ENCODE measurements at regions not wholly inside any gene's neighbourhood (a gene's known extent, or its start where the extent isn't known, plus 50 kb on each side); places are given as distances from the start of the nearest gene placed in this dataset.

DNA sequence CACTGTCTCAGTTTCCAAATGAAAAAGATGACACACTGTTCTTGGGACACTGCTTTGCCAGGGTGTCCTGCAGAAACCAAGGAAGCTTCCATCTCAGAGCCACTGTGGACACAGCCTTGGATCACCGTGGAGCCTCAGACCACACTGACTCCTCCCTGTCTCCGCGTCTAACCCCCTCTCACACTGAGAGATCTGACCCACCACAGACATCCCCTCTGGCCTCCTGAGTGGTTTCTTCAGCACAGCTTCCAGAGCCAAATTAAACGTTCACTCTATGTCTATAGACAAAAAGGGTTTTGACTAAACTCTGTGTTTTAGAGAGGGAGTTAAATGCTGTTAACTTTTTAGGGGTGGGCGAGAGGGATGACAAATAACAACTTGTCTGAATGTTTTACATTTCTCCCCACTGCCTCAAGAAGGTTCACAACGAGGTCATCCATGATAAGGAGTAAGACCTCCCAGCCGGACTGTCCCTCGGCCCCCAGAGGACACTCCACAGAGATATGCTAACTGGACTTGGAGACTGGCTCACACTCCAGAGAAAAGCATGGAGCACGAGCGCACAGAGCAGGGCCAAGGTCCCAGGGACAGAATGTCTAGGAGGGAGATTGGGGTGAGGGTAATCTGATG is 113.4 kb upstream of the PKDCC start:
- no peak for DNase-seq (ENCODE audit: low read depth)

DNA sequence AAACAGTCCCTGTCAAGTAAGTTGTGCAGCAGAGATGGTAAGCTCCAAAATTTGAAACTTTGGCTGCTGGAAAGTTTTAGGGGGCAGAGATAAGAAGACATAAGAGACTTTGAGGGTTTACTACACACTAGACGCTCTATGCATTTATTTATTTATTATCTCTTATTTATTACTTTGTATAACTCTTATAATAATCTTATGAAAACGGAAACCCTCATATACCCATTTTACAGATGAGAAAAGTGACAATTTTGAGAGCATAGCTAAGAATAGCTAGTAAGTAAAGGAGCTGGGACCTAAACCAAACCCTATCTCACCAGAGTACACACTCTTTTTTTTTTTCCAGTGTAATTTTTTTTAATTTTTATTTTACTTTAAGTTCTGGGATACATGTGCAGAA is 112.8 kb upstream of the PKDCC start:
- DNase-seq (ENCODE audit: low read depth) = no peak

GRCh38 chr2:41935825-41936224 is 112.0 kb upstream of the PKDCC start:
- no peak for DNase-seq (ENCODE audit: low read depth)

- no peak for DNase-seq (ENCODE audit: low read depth)
Measured at GRCh38 chr2:41936771-41937463, 110.9 kb upstream of the PKDCC start.

- no peak for DNase-seq (ENCODE audit: low read depth)
Measured at GRCh38 chr2:41937464-41937906, 110.3 kb upstream of the PKDCC start.

DNA sequence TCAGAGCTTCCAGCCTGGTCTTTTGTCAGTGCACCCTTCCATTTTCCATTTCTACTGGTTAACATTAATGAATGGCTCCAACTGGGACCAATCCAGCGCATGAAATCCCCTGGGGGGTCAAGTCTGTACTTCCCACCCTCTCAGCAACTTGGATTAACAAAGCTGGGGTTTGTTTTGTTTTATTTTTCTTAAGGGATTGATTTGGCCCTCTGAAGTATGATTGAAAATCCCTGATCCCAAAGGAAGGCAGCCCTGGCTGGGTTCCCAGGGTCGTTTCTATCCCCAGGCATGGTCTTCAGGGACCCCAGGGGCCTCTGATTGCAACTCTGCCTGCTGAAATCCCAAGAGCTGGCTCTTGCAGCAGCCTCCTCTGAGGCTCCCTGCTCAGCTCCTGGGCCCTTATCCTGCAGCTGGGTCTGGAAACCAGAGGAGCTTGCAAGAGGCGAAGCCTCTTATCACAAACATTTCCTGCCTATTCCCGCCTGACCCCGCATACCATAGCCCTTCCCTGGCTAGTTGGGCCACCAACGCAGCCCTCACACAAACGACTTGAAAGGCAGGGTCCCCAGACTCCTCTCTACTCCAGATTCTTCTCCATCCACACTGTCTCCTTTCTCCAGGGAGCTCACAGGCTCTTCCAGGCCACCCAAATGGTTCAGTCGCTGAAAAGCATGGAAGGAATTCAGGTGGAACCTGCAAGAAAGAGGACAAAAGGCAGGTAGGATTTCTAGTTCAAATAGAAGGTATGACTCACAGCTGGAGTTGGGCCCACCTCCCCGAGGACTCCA is 109.7 kb upstream of the PKDCC start:
- DNase-seq (ENCODE audit: low read depth) = no peak

GRCh38 chr2:41940060-41940744 is 107.6 kb upstream of the PKDCC start:
- DNase-seq (ENCODE audit: low read depth) = no peak

DNA sequence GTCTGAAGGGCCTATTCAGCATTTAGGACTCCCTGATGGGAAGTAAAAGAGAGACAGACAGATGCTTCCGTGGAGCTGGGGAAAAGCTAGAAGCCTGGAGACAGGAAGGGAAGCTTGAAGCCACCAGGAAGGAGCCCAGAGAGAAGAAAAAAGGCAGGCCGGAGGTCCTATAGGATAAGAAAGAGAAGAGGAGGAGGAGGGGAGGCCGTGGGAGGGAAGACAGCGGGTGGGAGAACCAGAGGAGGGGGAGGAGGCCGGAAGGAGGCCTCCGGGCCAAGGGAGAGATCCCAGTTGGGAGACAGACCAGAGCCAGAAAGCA is 107.1 kb upstream of the PKDCC start:
- DNase-seq (ENCODE audit: low read depth) = no peak

DNA sequence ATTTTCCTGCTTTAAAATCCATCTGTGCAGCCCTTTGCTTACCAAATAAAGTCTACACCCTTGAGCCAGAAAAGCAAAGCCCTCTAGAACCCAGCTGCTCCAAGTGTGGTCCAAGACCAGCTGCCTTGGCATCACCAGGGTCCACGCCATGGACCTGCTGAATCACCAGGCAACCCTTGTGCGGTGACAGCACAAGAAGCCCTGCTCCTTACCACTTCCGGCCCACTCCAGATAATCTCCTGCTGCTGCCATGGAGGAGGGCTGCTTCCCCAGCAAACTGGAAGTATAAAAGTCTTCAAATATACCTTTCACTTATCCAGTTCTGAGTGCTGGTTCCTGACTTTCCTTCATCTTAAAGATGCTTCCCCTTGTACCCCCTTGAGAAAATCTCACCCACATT is 106.0 kb upstream of the PKDCC start:
- no peak for DNase-seq (ENCODE audit: low read depth)

GRCh38 chr2:41942278-41942677 is 105.5 kb upstream of the PKDCC start:
- DNase-seq (ENCODE audit: low read depth) = no peak

- DNase-seq (ENCODE audit: low read depth) = no peak
Measured at GRCh38 chr2:41943159-41943558, 104.7 kb upstream of the PKDCC start.

DNA sequence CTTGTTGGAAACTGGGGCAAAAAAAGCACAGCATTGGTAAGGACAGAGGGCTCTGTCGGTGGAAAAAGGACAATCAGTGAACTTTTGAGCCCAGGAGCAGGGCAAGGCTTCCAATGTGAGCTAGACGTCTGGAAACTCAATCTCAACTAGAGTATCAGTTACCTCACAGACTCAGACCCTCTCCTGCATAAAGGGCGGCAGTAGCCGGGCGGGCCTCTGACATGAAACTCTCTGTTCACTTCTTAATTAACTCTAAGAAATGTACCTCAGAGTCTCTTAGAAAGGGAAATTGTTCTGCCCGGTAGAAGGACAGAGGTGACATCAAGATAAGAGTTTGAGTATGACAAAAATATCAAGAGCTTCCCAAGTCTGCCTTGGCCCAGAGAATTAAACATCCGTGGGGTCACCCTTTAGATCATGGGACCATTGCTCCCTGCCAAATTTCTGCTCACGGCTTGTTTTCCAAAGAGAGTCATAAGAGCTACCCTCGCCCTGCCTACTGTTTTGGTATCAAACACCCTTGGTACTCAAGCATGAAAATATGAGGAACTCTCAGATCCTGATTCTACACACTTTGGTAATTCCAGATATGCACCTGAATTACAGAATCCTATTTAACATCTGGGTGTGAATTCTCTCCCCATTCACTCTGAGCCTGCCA is 103.5 kb upstream of the PKDCC start:
- DNase-seq (ENCODE audit: low read depth) = no peak

DNA sequence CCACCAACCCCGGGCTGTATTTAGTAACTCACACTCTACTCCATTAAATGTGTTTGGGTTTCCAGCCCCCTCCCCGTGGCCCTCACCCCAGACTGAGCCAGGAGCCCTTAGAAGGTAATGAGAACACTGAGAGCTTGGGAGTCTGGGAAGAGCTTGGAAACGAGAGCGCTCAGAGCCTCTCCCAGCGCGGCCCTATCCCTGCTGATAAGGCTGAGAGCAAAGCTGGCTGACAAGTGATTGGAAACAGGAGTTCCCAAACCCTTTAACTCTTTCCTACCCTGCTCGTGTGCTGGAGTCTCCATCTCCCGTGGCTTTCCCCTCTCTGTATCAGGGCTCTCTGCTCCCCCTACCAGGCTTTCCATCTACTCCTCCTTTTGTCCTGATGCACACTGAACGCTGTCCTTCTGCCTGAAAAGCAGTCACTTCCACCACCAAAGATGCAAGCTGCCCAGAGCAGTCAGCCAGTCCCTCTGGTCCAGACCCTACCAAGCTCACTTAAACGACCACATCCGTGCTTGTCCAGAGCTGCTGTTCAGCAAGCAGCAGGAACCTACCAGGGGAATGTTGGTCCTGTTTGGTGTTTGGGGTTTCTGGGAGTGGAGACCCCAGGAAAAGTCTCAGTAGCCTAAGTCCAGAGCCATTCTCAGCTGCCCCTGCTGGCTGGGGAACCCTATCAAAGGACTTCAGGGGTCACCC is 100.0 kb upstream of the PKDCC start:
- no peak for DNase-seq (ENCODE audit: low read depth)

DNA sequence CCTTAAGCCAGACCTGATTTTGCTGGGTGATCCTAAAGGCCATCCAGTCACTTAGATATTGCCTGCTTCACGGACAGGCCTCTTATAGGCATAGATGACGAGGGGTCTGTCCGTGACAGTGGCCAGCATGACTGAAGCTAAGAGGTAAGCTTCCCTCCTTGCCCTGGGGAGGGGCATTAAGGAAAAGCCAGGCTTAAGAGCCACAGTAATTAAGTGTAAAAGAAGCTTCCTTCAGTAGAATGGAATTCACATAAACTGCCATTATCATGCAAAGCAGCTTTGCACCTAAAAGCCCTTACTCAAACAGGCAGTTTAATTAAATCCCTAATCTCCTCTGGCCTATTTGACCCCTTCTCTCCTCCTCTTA is 99.4 kb upstream of the PKDCC start:
- DNase-seq (ENCODE audit: low read depth) = no peak

- DNase-seq (ENCODE audit: low read depth) = no peak
Measured at GRCh38 chr2:41949091-41949882, 98.5 kb upstream of the PKDCC start.

DNA sequence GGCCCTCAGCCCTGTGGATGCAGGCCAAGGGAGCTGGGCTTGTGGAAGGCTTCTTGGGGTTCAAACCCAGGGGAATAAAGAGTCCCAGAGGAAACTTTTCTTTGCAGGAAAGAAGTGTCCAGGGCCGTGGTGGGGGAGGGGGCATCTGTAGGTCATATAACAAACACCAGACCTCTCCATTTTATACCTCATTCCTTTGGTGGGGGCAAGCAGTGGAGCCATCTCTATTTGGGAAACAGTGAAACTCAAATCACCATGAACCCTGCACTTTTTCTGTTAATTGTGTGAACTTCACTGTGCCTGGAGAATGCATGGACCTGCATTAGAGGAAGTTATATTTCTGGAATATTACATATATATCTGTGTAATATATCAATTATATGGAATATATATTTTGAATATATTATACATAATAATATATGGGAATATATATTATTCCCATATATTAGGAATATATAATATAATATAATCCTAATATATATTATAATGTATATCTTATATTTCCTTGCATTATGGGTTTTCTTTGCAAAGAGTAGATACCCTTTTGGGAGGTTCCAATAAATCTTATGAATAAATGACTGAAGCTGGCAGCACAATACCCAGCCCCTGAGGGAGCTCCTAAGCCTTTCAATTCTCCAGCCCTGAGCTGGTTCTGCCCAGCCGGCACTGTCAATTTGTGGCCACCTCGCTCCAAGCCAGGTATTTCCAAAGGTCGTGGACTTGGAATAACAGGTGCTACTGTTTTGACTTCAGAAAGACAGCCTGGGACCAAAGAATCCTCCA is 97.7 kb upstream of the PKDCC start:
- no peak for DNase-seq (ENCODE audit: low read depth)

DNA sequence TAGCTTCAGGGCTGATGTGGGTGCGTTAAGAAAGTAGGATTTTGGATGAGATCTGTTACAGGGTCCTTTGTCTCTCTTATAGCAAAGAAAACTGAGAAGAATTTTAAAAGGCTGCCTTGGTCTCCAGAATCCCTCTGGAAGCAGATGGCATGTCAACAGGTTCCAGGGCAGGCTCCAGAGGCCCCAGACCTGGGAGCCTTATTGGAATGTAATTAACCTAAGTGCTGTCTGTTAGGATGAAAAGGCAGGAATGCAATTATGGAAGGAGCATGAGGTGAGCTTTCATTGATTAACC is 97.2 kb upstream of the PKDCC start:
- no peak for DNase-seq (ENCODE audit: low read depth)

GRCh38 chr2:41954304-41955291 is 93.2 kb upstream of the PKDCC start:
- DNase-seq (ENCODE audit: low read depth) = no peak

All from stimulated activated CD8-positive, alpha-beta memory T cell treated with anti-CD3 and anti-CD28 coated beads, Interleukin-12 subunit alpha, Interleukin-12 subunit beta, amount 100 ng/mL, for 1 hour (primary cell).